ENCODE measurements at regions not wholly inside any gene's neighbourhood (a gene's known extent, or its start where the extent isn't known, plus 50 kb on each side); places are given as distances from the start of the nearest gene placed in this dataset.

- Mint-ChIP-seq H3K36me3 (ENCODE audit: low read depth) (no peaks in the 10 kb centered on the region), H3K27me3 (ENCODE audit: low read depth) (no peaks in the 10 kb centered on the region), H3K4me3 (no peak overlapping the region), H3K4me1 (ENCODE audit: low read depth) (no peaks in the 10 kb centered on the region), H3K9me3 (no peaks in the 10 kb centered on the region), H3K27ac (peak overlapping the region; percentile 27)
These were observed 465.0 kb upstream of the ATP2B1 start for GRCh38 chr12:90173499-90174197.

GRCh38 chr12:90172524-90172923 lies 463.9 kb upstream of the ATP2B1 start:
- no peaks in the 10 kb centered on the region for H3K9me3 Mint-ChIP-seq
- no peak overlapping the region for H3K4me3 Mint-ChIP-seq
- no peaks in the 10 kb centered on the region for H3K36me3 Mint-ChIP-seq (ENCODE audit: low read depth)
- no peaks in the 10 kb centered on the region for H3K4me1 Mint-ChIP-seq (ENCODE audit: low read depth)
- H3K27me3 Mint-ChIP-seq (ENCODE audit: low read depth) = no peaks in the 10 kb centered on the region
- no peak overlapping the region for H3K27ac Mint-ChIP-seq

GRCh38 chr12:90170740-90171139 lies 462.1 kb upstream of the ATP2B1 start:
- no peak overlapping the region for H3K27ac Mint-ChIP-seq
- no peaks in the 10 kb centered on the region for H3K4me1 Mint-ChIP-seq (ENCODE audit: low read depth)
- no peak overlapping the region for H3K4me3 Mint-ChIP-seq
- no peaks in the 10 kb centered on the region for H3K9me3 Mint-ChIP-seq
- H3K27me3 Mint-ChIP-seq (ENCODE audit: low read depth) = no peaks in the 10 kb centered on the region
- H3K36me3 Mint-ChIP-seq (ENCODE audit: low read depth) = no peaks in the 10 kb centered on the region

GRCh38 chr12:90167518-90168208 lies 459.0 kb upstream of the ATP2B1 start:
- Mint-ChIP-seq H3K27me3 (ENCODE audit: low read depth) (no peaks in the 10 kb centered on the region), H3K4me1 (ENCODE audit: low read depth) (no peaks in the 10 kb centered on the region), H3K27ac (no peak overlapping the region), H3K36me3 (ENCODE audit: low read depth) (no peaks in the 10 kb centered on the region), H3K4me3 (no peak overlapping the region), H3K9me3 (no peaks in the 10 kb centered on the region)

GRCh38 chr12:90166671-90167070 lies 458.0 kb upstream of the ATP2B1 start:
- no peak overlapping the region for H3K4me3 Mint-ChIP-seq
- no peaks in the 10 kb centered on the region for H3K9me3 Mint-ChIP-seq
- H3K27ac Mint-ChIP-seq = no peak overlapping the region
- H3K36me3 Mint-ChIP-seq (ENCODE audit: low read depth) = no peaks in the 10 kb centered on the region
- no peaks in the 10 kb centered on the region for H3K4me1 Mint-ChIP-seq (ENCODE audit: low read depth)
- no peaks in the 10 kb centered on the region for H3K27me3 Mint-ChIP-seq (ENCODE audit: low read depth)

GRCh38 chr12:90166012-90166411 lies 457.4 kb upstream of the ATP2B1 start:
- no peaks in the 10 kb centered on the region for H3K9me3 Mint-ChIP-seq
- H3K4me3 Mint-ChIP-seq = no peak overlapping the region
- H3K36me3 Mint-ChIP-seq (ENCODE audit: low read depth) = no peaks in the 10 kb centered on the region
- no peaks in the 10 kb centered on the region for H3K4me1 Mint-ChIP-seq (ENCODE audit: low read depth)
- H3K27ac Mint-ChIP-seq = no peak overlapping the region
- no peaks in the 10 kb centered on the region for H3K27me3 Mint-ChIP-seq (ENCODE audit: low read depth)

- Mint-ChIP-seq H3K4me3 (no peak overlapping the region), H3K27ac (no peak overlapping the region), H3K27me3 (ENCODE audit: low read depth) (peaks cover 3% of the 10 kb centered on the region), H3K36me3 (ENCODE audit: low read depth) (no peaks in the 10 kb centered on the region), H3K9me3 (no peaks in the 10 kb centered on the region), H3K4me1 (ENCODE audit: low read depth) (no peaks in the 10 kb centered on the region)
These were observed 455.3 kb upstream of the ATP2B1 start for GRCh38 chr12:90163975-90164374.

- Mint-ChIP-seq H3K27me3 (ENCODE audit: low read depth) (no peaks in the 10 kb centered on the region), H3K4me1 (ENCODE audit: low read depth) (peaks cover 4% of the 10 kb centered on the region), H3K27ac (no peak overlapping the region), H3K9me3 (no peaks in the 10 kb centered on the region), H3K36me3 (ENCODE audit: low read depth) (no peaks in the 10 kb centered on the region), H3K4me3 (no peak overlapping the region)
These were observed 445.2 kb upstream of the ATP2B1 start for GRCh38 chr12:90153827-90154226.

GRCh38 chr12:90152897-90153624 lies 444.4 kb upstream of the ATP2B1 start:
- Mint-ChIP-seq H3K27ac (no peak overlapping the region), H3K4me1 (ENCODE audit: low read depth) (peaks cover 4% of the 10 kb centered on the region), H3K36me3 (ENCODE audit: low read depth) (no peaks in the 10 kb centered on the region), H3K4me3 (no peak overlapping the region), H3K9me3 (no peaks in the 10 kb centered on the region), H3K27me3 (ENCODE audit: low read depth) (no peaks in the 10 kb centered on the region)

- H3K9me3 Mint-ChIP-seq = peaks cover 4% of the 10 kb centered on the region
- H3K27ac Mint-ChIP-seq = no peak overlapping the region
- peaks cover 4% of the 10 kb centered on the region for H3K4me1 Mint-ChIP-seq (ENCODE audit: low read depth)
- H3K27me3 Mint-ChIP-seq (ENCODE audit: low read depth) = no peaks in the 10 kb centered on the region
- H3K36me3 Mint-ChIP-seq (ENCODE audit: low read depth) = no peaks in the 10 kb centered on the region
- H3K4me3 Mint-ChIP-seq = no peak overlapping the region
These were observed 442.9 kb upstream of the ATP2B1 start for GRCh38 chr12:90151491-90152015.

- no peak overlapping the region for H3K4me3 Mint-ChIP-seq
- peaks cover 4% of the 10 kb centered on the region for H3K4me1 Mint-ChIP-seq (ENCODE audit: low read depth)
- peaks cover 5% of the 10 kb centered on the region for H3K9me3 Mint-ChIP-seq
- no peak overlapping the region for H3K27ac Mint-ChIP-seq
- no peaks in the 10 kb centered on the region for H3K27me3 Mint-ChIP-seq (ENCODE audit: low read depth)
- no peaks in the 10 kb centered on the region for H3K36me3 Mint-ChIP-seq (ENCODE audit: low read depth)
These were observed 440.8 kb upstream of the ATP2B1 start for GRCh38 chr12:90149453-90149852.

GRCh38 chr12:90129366-90130030 lies 420.9 kb upstream of the ATP2B1 start:
- Mint-ChIP-seq H3K4me3 (no peak overlapping the region), H3K4me1 (ENCODE audit: low read depth) (no peaks in the 10 kb centered on the region), H3K27me3 (ENCODE audit: low read depth) (no peaks in the 10 kb centered on the region), H3K36me3 (ENCODE audit: low read depth) (no peaks in the 10 kb centered on the region), H3K27ac (no peak overlapping the region), H3K9me3 (no peaks in the 10 kb centered on the region)

GRCh38 chr12:90128526-90128925 lies 419.9 kb upstream of the ATP2B1 start:
- H3K36me3 Mint-ChIP-seq (ENCODE audit: low read depth) = no peaks in the 10 kb centered on the region
- no peaks in the 10 kb centered on the region for H3K4me1 Mint-ChIP-seq (ENCODE audit: low read depth)
- H3K9me3 Mint-ChIP-seq = no peaks in the 10 kb centered on the region
- H3K27me3 Mint-ChIP-seq (ENCODE audit: low read depth) = no peaks in the 10 kb centered on the region
- no peak overlapping the region for H3K27ac Mint-ChIP-seq
- H3K4me3 Mint-ChIP-seq = no peak overlapping the region

- Mint-ChIP-seq H3K4me3 (no peak overlapping the region), H3K4me1 (ENCODE audit: low read depth) (no peaks in the 10 kb centered on the region), H3K27ac (no peak overlapping the region), H3K27me3 (ENCODE audit: low read depth) (no peaks in the 10 kb centered on the region), H3K36me3 (ENCODE audit: low read depth) (no peaks in the 10 kb centered on the region), H3K9me3 (peaks cover 4% of the 10 kb centered on the region)
These were observed 417.5 kb upstream of the ATP2B1 start for GRCh38 chr12:90126125-90126524.

All from T-helper 1 cell treated with Interleukin-12 subunit alpha and Interleukin-12 subunit beta and Interleukin-4 antibody, amounts not matched to agents 30 μg/mL and 1 μg/mL, for 36 hours (primary cell).